ENCODE measurements at regions not wholly inside any gene's neighbourhood (a gene's known extent, or its start where the extent isn't known, plus 50 kb on each side); places are given as distances from the start of the nearest gene placed in this dataset.

DNA sequence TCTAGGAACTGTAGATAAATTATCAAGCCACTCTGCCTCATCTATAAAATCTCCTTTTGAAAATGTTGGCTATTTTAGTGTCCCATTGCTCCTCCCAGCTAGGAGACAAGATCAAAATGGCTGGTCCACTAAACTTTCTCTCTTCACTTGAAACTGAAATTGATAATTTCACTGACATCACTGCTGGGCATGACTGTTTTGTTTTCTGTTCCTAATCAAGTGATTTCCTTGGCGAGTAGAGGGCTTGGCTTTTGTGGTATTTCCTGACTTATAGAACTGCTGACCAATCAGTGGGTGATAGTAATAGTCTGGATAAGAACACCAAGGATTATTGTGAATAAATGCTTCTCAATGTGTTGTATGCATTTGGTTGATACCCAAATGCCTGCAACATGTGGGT is 2152.9 kb downstream of the ARAP2 start:
- Histone ChIP-seq H3K27me3 (ENCODE audit: control insufficient read depth, insufficient read depth, low read length) (no peaks in the 10 kb centered on the region), H3K9me3 (ENCODE audit: control insufficient read depth, low read length) (no peaks in the 10 kb centered on the region), H3K4me3 (ENCODE audit: low read depth, low read length) (no peak overlapping the region), H3K4me1 (no peaks in the 10 kb centered on the region), H3K9ac (no peak overlapping the region), H3K27ac (no peak overlapping the region), H3K79me2 (no peaks in the 10 kb centered on the region), H2AFZ (no peak overlapping the region), H3K36me3 (ENCODE audit: control insufficient read depth, insufficient read depth, low read length) (no peaks in the 10 kb centered on the region), H3K4me2 (ENCODE audit: low read length) (no peak overlapping the region)
- TF ChIP-seq, protein P1, sequence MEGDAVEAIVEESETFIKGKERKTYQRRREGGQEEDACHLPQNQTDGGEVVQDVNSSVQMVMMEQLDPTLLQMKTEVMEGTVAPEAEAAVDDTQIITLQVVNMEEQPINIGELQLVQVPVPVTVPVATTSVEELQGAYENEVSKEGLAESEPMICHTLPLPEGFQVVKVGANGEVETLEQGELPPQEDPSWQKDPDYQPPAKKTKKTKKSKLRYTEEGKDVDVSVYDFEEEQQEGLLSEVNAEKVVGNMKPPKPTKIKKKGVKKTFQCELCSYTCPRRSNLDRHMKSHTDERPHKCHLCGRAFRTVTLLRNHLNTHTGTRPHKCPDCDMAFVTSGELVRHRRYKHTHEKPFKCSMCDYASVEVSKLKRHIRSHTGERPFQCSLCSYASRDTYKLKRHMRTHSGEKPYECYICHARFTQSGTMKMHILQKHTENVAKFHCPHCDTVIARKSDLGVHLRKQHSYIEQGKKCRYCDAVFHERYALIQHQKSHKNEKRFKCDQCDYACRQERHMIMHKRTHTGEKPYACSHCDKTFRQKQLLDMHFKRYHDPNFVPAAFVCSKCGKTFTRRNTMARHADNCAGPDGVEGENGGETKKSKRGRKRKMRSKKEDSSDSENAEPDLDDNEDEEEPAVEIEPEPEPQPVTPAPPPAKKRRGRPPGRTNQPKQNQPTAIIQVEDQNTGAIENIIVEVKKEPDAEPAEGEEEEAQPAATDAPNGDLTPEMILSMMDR (IDR thresholded peaks at IDR 0.05), result no peak

DNA sequence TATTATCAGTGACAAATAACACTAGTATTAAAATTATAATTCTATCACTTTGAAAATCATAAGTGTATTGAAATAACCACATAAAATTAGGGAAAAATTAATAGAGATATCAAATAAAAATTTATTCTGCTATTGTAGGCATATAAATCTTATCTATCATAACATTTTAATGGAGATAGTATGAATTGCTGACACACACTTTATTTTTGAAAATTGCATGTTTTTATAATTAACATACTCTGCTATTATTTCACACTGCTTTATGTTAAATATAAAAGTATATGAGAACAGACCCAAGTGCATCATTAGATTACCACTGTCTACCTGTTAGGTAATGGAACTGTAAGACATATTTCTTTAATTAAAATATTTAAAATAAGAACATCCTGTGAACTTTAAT is 2150.2 kb downstream of the ARAP2 start:
- no peaks in the 10 kb centered on the region for H3K4me1 ChIP-seq
- H3K4me3 ChIP-seq (ENCODE audit: low read depth, low read length), result no peak overlapping the region
- TF ChIP-seq, protein P1 (IDR thresholded peaks at IDR 0.05), result no peak
- H3K27me3 ChIP-seq (ENCODE audit: control insufficient read depth, insufficient read depth, low read length), result no peaks in the 10 kb centered on the region
- H3K4me2 ChIP-seq (ENCODE audit: low read length), result no peak overlapping the region
- no peak overlapping the region for H2AFZ ChIP-seq
- H3K27ac ChIP-seq, result no peak overlapping the region
- H3K36me3 ChIP-seq (ENCODE audit: control insufficient read depth, insufficient read depth, low read length), result no peaks in the 10 kb centered on the region
- H3K79me2 ChIP-seq, result no peaks in the 10 kb centered on the region
- H3K9me3 ChIP-seq (ENCODE audit: control insufficient read depth, low read length), result no peaks in the 10 kb centered on the region
- no peak overlapping the region for H3K9ac ChIP-seq

DNA sequence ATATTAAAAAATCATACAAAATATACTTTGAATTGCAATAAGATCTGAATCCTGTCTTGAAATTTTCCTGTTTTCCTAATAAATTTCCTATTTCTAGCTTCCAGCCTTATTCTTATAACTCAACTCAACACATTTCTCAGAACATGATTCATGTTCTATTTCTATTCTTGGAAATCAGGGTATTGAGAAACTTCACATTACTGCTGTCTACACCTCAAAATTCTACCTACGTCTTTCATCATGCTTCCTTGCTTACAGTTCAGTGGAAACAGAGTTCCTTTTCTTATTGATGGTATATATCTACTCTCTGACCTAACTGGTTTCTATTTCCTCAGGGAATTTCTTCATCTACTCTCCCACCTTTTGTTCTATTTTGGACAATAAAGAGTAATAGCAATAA is 2139.0 kb downstream of the ARAP2 start:
- Histone ChIP-seq H3K9me3 (ENCODE audit: control insufficient read depth, low read length) (no peaks in the 10 kb centered on the region), H3K4me2 (ENCODE audit: low read length) (no peak overlapping the region), H2AFZ (no peak overlapping the region), H3K27ac (no peak overlapping the region), H3K9ac (no peak overlapping the region), H3K4me3 (ENCODE audit: low read depth, low read length) (no peak overlapping the region), H3K36me3 (ENCODE audit: control insufficient read depth, insufficient read depth, low read length) (no peaks in the 10 kb centered on the region), H3K27me3 (ENCODE audit: control insufficient read depth, insufficient read depth, low read length) (no peaks in the 10 kb centered on the region), H3K79me2 (no peaks in the 10 kb centered on the region), H3K4me1 (no peaks in the 10 kb centered on the region)
- TF ChIP-seq, protein P1 (IDR thresholded peaks at IDR 0.05), result no peak

DNA sequence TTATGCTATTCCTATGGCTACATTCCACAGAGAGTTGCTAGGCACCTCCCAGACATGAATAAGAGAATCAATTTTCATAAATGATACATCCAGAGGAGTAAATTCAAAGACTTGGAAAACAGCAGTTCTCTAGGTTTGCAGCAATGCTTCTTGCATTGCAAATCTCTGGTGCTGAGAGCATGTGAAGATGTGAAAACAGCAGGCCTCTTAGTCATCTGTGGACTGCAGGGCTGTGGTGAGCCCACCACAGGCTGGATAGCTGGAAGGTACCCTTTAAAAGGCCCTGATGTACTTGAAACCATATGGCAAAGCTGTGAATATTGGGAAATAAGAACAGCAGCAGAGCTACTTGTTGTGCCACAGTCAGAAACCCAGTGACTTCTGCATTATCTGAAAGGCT is 2135.9 kb downstream of the ARAP2 start:
- TF ChIP-seq, protein P1 (IDR thresholded peaks at IDR 0.05), result no peak
- no peak overlapping the region for H3K27ac ChIP-seq
- no peaks in the 10 kb centered on the region for H3K4me1 ChIP-seq
- H3K4me2 ChIP-seq (ENCODE audit: low read length), result no peak overlapping the region
- H3K9me3 ChIP-seq (ENCODE audit: control insufficient read depth, low read length), result no peaks in the 10 kb centered on the region
- no peaks in the 10 kb centered on the region for H3K79me2 ChIP-seq
- no peak overlapping the region for H3K9ac ChIP-seq
- H3K4me3 ChIP-seq (ENCODE audit: low read depth, low read length), result no peak overlapping the region
- no peaks in the 10 kb centered on the region for H3K27me3 ChIP-seq (ENCODE audit: control insufficient read depth, insufficient read depth, low read length)
- no peak overlapping the region for H2AFZ ChIP-seq
- H3K36me3 ChIP-seq (ENCODE audit: control insufficient read depth, insufficient read depth, low read length), result no peaks in the 10 kb centered on the region

DNA sequence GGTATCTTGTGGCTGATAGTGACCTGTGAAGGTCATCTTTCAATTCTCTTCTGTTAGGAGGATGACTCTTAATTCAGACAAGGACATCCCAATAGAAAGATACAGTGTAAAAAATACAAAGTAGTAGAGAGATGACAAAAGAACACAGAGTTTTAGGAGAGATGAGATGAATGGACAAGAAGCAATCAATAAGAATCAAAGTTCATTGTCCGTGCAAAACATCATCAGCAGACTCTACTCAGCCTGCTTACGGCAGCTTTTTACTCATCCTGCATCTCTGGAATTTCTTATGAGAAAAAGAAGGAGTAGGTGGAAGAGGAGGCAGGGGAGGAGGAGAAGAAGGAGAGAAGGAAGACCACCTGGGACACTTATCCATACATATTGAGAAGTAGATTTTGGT is 2131.7 kb downstream of the ARAP2 start:
- Histone ChIP-seq H3K9ac (no peak overlapping the region), H3K79me2 (no peaks in the 10 kb centered on the region), H3K4me1 (no peaks in the 10 kb centered on the region), H3K27ac (no peak overlapping the region), H3K9me3 (ENCODE audit: control insufficient read depth, low read length) (no peaks in the 10 kb centered on the region), H3K4me2 (ENCODE audit: low read length) (no peak overlapping the region), H3K27me3 (ENCODE audit: control insufficient read depth, insufficient read depth, low read length) (no peaks in the 10 kb centered on the region), H2AFZ (no peak overlapping the region), H3K4me3 (ENCODE audit: low read depth, low read length) (no peak overlapping the region), H3K36me3 (ENCODE audit: control insufficient read depth, insufficient read depth, low read length) (no peaks in the 10 kb centered on the region)
- TF ChIP-seq, protein P1 (IDR thresholded peaks at IDR 0.05), result no peak
